ENCODE measurements at regions not wholly inside any gene's neighbourhood (a gene's known extent, or its start where the extent isn't known, plus 50 kb on each side); places are given as distances from the start of the nearest gene placed in this dataset.

DNA sequence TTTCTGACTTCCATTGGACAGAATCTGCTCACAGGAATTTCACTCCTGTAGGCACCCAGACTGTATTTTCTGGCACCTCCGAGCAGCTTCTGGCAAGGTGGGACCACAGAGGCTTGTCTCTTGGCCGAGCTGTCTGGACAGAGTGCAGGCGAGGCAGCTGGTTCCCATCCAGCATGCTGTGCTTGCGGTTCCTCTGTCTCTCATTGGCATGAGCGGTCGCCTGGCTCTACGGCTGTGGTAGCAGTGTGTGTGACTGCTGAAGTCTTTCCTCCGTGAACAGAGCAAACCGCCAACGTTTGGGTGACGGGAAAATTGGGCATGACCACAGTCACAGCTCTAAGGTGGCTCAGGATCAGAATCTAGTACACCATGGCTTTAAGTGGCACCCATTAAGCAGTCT, 411.7 kb upstream of the NETO1 start:
- no peaks in the 10 kb centered on the region for H3K9me3 ChIP-seq
- TF ChIP-seq Cebpa-rat (IDR thresholded peaks at IDR 0.05): no peak
- H3K4me3 ChIP-seq: no peak overlapping the region
- H3K27me3 ChIP-seq: no peaks in the 10 kb centered on the region
- no peaks in the 10 kb centered on the region for H4K20me1 ChIP-seq
- no peak overlapping the region for H3K4me2 ChIP-seq
- no peak overlapping the region for H3K27ac ChIP-seq
- no peaks in the 10 kb centered on the region; the same call in 1 of the 2 replicates for H3K4me1 ChIP-seq
- no peaks in the 10 kb centered on the region for H3K36me3 ChIP-seq
- H3K9ac ChIP-seq: no peak overlapping the region

DNA sequence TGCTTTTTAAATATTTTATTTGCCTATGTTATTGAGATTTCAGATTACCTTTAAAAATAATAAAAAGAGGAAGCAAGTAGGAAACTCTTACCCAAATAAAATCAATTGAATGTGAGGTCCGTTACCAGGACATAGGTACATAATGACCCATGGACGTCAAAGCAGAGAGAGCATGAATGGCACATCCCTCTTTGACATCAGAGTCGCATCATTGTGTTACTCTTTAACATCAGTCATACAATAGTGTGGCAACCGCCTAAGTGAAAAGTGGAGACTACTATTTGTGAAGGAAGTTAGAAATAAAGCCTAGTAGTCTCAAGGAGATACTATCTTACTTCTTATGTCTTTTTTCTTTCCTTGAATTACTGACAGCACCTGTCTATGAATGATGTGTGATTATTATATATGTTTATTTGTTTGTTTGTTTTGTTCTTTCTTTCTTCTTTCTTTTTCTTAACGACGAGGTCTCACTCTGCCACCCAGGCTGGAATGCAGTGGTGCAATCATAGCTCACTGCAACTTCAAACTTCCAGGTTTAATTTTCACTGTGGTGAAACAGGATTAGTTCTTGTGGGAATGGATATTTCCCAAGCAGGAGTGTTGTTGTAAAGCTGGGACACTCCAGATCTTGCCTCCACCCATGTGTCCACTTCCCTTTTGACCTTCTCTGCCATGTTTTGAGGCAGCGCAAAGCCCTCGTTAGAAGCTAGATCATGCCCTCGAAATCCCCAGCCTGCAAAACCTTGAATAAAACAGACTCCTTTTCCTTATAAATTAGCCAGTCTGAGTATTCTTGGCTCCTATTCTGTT, 407.2 kb upstream of the NETO1 start:
- Histone ChIP-seq H3K36me3 (no peaks in the 10 kb centered on the region), H3K27ac (no peak overlapping the region), H3K4me2 (no peak overlapping the region), H3K9ac (no peak overlapping the region), H3K9me3 (no peaks in the 10 kb centered on the region), H3K4me1 (no peaks in the 10 kb centered on the region), H3K4me3 (no peak overlapping the region), H3K27me3 (no peaks in the 10 kb centered on the region), H4K20me1 (no peaks in the 10 kb centered on the region)
- no peak for TF ChIP-seq Cebpa-rat (IDR thresholded peaks at IDR 0.05)

DNA sequence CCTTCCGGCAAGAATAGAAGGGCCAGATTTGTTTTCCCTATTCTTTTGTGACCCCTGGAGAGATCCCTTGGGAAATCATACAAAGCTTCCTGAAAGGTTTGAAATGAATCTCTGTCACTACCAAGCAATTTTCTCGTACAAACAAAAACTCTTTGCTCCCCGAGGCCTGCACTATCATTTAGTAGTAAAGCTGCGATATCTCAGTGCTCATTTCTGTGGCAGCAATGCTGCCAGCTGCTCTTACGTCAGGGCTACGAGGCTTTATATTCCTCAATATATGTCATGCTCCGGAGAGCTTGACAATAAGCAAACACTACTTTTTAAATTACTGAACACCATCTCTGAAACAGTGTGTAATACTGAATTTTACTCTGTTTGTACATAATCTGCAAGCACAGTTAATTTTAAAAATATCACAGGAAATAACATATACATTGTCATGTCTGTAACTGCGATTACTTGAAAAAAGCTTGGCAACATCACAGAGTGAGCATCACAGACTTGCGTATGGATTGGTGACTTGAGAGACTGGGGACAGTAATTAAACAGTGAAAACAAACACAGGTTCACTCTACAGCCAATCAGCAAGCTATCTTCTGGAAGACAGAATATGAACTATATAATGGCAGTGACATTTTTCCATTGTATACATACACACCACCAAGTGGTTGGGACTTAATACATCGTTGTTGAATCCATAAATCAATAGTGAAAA, 403.3 kb upstream of the NETO1 start:
- H3K9ac ChIP-seq: no peak overlapping the region
- no peaks in the 10 kb centered on the region for H4K20me1 ChIP-seq
- H3K4me1 ChIP-seq: no peaks in the 10 kb centered on the region
- H3K36me3 ChIP-seq: no peaks in the 10 kb centered on the region
- no peak overlapping the region for H3K27ac ChIP-seq
- no peaks in the 10 kb centered on the region for H3K27me3 ChIP-seq
- TF ChIP-seq Cebpa-rat (IDR thresholded peaks at IDR 0.05): no peak
- H3K4me2 ChIP-seq: no peak overlapping the region
- H3K9me3 ChIP-seq: no peaks in the 10 kb centered on the region
- H3K4me3 ChIP-seq: no peak overlapping the region

DNA sequence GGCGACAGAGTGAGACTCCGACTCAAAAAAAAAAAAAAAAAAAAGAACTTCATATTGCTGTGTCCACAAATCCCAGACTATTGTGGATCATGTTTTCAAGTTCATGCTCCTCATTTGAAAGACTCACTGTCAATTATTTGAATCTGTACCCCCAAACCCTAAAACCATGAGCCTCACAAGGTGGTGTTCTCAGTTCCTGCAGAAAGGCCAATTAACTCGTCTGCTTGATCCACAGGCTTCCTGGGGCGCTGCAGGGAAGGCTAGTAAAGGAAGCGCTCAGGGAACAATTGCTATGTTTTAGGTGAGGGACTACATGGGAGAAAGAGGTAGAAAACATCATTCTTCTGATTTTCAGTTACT, 396.8 kb upstream of the NETO1 start:
- no peak overlapping the region for H3K9ac ChIP-seq
- H4K20me1 ChIP-seq: no peaks in the 10 kb centered on the region
- no peak overlapping the region for H3K4me2 ChIP-seq
- H3K27ac ChIP-seq: no peak overlapping the region
- H3K27me3 ChIP-seq: no peaks in the 10 kb centered on the region
- H3K4me3 ChIP-seq: no peak overlapping the region
- no peaks in the 10 kb centered on the region for H3K36me3 ChIP-seq
- TF ChIP-seq Cebpa-rat (IDR thresholded peaks at IDR 0.05): no peak
- H3K9me3 ChIP-seq: no peaks in the 10 kb centered on the region
- H3K4me1 ChIP-seq: no peaks in the 10 kb centered on the region

DNA sequence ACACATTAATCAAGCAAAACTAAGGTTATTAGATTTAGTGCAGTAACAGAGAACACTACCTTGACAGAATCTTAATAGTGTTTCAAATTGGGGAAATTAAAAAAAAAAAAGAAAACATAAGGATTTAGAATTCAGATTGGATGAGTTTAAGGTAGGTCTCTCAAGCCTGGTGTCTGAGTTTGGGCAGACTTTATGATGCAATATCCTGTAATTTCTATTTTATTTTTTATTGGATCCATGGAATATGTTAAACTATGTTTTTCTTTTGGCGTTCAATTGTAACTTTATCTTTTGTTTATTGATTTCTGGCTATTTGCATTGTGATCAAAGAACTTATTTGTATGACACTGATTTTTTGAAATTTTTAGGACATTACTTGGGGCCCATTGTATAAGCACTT, 394.1 kb upstream of the NETO1 start:
- Histone ChIP-seq H3K4me2 (no peak overlapping the region), H3K36me3 (no peaks in the 10 kb centered on the region), H3K27me3 (no peaks in the 10 kb centered on the region), H3K9ac (no peak overlapping the region), H3K4me1 (no peaks in the 10 kb centered on the region), H3K4me3 (no peak overlapping the region), H4K20me1 (no peaks in the 10 kb centered on the region), H3K9me3 (no peaks in the 10 kb centered on the region), H3K27ac (no peak overlapping the region)
- TF ChIP-seq Cebpa-rat (IDR thresholded peaks at IDR 0.05): no peak

DNA sequence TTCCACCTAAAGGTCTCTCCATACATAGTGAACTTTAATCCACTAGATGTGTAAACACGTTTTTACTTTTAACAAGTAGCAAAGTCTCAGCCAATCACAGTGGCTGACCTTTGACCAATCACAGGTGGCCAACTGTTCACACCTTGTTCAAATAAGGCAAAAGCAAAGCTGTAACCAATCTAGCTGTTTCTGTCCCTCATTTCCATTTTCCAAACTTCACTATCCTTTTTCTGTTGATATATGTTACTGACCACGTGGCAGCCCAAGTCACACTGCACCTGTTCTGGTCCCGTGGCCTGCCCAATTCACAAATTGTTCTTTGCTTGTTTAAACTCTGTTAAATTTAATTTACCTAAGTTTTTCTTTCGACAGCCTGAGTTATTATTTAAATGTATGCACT, 393.5 kb upstream of the NETO1 start:
- H3K27ac ChIP-seq: no peak overlapping the region
- no peaks in the 10 kb centered on the region for H3K4me1 ChIP-seq
- no peaks in the 10 kb centered on the region for H3K9me3 ChIP-seq
- no peak overlapping the region for H3K9ac ChIP-seq
- no peaks in the 10 kb centered on the region for H3K36me3 ChIP-seq
- no peak for TF ChIP-seq Cebpa-rat (IDR thresholded peaks at IDR 0.05)
- no peak overlapping the region for H3K4me2 ChIP-seq
- no peaks in the 10 kb centered on the region for H4K20me1 ChIP-seq
- H3K4me3 ChIP-seq: no peak overlapping the region
- no peaks in the 10 kb centered on the region for H3K27me3 ChIP-seq

DNA sequence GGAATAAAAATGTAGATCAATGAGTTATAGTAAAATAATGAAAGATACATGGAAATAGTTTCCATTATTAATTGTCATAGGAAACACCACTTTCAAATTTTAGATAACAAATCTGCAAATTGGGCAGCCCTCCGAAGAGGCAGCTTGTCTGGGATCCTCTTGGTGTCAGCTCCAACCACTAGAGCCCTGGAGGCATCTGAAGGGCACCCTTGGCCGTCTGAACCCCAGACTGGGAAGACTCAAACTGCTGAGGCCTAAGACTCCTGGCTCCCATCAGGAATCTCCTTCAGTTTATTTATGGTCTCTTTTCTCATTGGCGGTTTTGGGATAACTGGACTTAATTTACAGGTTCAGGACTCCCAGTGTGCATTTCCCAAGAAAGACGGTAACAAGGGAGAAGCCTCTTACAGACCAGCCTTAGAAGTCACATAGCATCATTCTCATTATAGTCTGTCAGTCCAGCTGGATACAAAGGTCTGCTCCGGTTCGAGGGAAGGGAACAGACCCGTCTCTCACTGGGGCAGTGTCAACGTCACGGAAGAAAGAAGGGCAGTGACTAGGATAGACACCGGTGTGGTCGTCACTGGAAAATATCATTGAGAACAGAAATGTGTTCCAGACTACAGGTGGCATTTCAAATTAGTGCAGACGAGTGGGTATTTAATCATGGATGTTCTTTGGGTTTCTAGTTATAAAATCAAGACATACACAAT, 390.7 kb upstream of the NETO1 start:
- Histone ChIP-seq H3K27me3 (no peaks in the 10 kb centered on the region), H3K4me2 (no peak overlapping the region), H3K9me3 (no peaks in the 10 kb centered on the region), H3K4me3 (no peak overlapping the region), H3K4me1 (no peaks in the 10 kb centered on the region), H4K20me1 (no peaks in the 10 kb centered on the region), H3K36me3 (no peaks in the 10 kb centered on the region), H3K27ac (no peak overlapping the region), H3K9ac (no peak overlapping the region)
- TF ChIP-seq Cebpa-rat (IDR thresholded peaks at IDR 0.05): no peak

DNA sequence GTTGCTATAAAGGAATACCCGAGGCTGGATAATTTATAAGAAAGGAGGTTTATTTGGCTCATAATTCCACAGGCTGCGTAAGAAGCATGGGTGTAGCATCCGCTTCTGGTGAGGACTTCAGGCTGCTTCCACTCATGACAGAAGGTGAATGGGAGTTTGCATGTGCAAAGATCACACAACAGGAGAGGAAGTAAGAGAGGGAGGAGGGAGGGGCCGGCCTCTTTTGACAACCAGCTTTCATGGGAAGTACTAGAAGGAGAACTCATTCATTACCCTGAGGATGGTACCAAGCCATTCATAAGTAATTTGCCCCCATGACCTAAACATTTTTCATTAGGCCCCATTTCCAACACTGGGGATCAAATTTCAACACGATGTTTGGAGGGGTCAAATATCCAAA, 386.8 kb upstream of the NETO1 start:
- Histone ChIP-seq H3K4me3 (no peak overlapping the region), H4K20me1 (no peaks in the 10 kb centered on the region), H3K9me3 (no peaks in the 10 kb centered on the region), H3K9ac (no peak overlapping the region), H3K4me1 (no peaks in the 10 kb centered on the region), H3K4me2 (no peak overlapping the region), H3K27ac (no peak overlapping the region), H3K27me3 (no peaks in the 10 kb centered on the region), H3K36me3 (no peaks in the 10 kb centered on the region)
- no peak for TF ChIP-seq Cebpa-rat (IDR thresholded peaks at IDR 0.05)

DNA sequence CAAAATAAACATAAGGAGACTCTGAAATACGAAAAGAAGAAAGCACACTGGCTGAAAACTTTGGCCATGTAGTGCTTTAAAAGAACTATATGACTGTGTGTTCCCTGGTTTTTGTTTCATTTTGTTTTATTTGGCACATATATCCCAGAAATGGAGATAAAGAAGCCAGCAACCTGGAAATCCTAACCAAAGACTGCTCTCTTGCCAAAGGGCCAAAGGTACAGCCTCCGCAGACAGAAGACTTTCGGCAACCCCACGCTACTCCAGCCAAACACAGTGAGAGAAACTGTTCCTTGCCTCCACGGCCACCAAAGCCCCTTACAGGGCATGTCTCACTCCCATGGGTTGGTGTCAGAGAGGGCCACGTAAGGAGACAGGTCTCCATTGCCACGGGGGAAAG, 381.2 kb upstream of the NETO1 start:
- Histone ChIP-seq H3K4me1 (peaks cover 17% of the 10 kb centered on the region), H4K20me1 (no peaks in the 10 kb centered on the region), H3K36me3 (no peaks in the 10 kb centered on the region), H3K4me3 (no peak overlapping the region), H3K27ac (no peak overlapping the region), H3K4me2 (no peak overlapping the region), H3K27me3 (no peaks in the 10 kb centered on the region), H3K9me3 (no peaks in the 10 kb centered on the region), H3K9ac (no peak overlapping the region)
- no peak for TF ChIP-seq Cebpa-rat (IDR thresholded peaks at IDR 0.05)

DNA sequence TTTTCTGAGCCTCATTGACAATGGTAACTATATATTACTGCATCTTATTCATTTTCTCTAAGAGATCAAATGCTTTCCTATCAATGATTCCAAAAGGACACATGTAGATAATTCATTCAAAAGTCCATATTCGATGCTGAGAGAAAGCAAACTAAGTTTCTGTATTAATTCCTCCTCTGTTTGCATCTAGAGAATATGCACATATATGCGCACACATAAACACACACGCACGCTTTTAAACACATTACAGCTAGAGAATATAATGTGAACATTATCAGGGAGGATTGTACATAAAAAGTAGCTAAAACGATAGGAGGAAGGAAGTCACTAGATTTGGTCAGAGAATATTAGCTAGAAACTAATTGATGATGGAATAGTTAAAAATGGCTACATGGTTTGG, 379.0 kb upstream of the NETO1 start:
- Histone ChIP-seq H3K4me2 (no peak overlapping the region), H3K4me1 (peaks cover 17% of the 10 kb centered on the region), H4K20me1 (no peaks in the 10 kb centered on the region), H3K27ac (no peak overlapping the region), H3K9me3 (no peaks in the 10 kb centered on the region), H3K36me3 (no peaks in the 10 kb centered on the region), H3K4me3 (no peak overlapping the region), H3K9ac (no peak overlapping the region), H3K27me3 (no peaks in the 10 kb centered on the region)
- no peak for TF ChIP-seq Cebpa-rat (IDR thresholded peaks at IDR 0.05)
